DMS114 treated with DMSO at 0.1 percent for 48 hours (cell line): ENCODE measurements at regions not wholly inside any gene's neighbourhood (a gene's known extent, or its start where the extent isn't known, plus 50 kb on each side); places are given as distances from the start of the nearest gene placed in this dataset.

Experiments used
- DNase-seq: peaks from one replicate; lab custom pipeline; 2025; ENCODE audit not compliant: unreplicated experiment; lab: John Stamatoyannopoulos, UW

DNA sequence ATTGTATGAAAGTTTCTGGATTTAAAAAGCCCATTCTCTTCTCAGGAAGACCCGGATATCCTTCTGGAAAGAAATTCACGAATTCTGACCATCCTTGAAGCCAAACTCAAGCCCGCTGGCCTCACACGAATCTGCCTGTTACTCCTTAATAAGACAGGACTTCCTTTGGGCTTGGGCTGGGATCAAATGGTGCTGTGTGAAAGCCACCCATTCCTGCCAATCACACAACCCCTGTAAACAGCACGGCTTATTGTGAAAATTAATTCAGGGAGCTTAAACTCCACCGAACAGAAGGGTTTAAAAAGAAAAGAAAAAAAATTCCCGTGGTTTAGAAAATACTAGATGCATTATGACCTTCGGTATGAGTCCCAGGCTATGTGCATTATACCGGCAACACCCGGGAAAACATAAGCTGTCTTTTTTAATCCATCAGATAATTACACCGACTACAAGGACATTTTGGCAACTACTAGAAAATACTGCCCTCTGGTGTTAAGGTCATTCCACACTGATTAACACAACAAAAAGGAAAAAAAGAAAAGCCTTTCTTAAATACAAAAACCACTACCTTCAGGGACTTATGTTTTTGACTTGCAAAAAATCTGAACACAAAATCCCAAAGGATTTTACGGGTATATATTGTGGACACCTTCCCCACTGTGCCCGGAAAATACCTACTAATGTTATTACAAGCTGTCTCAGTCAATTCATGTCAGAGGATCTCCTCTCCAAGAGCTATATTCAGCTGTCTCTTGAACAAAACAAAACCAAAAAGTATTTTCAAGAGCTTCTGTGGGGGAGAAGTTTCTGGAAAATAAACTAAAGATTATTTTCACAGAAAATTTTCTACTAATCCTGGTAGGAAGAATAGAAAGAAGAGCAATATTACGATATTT, 76.0 kb upstream of the LSM14A start:
- DNase-seq, result peak; percentile 69

DNA sequence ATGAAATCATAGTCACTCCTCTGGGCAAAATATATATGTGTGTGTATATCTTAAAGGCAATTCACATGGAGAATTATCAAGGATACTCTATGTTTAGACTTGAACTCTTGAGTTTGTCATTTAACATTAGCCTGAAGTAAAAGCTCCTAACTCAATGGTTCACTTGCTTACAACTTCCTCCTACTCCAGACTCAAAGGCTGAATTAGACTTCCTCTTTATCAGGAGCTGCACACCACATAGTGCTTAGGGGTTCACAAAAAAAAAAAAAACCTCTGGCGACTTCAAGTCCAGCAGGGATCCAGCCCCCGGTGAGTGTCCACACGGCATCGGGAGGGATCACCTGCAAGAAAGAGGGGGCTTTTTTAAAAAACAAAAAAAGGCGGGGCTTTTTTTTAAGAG, 68.2 kb upstream of the LSM14A start:
- DNase-seq, result no peak

DNA sequence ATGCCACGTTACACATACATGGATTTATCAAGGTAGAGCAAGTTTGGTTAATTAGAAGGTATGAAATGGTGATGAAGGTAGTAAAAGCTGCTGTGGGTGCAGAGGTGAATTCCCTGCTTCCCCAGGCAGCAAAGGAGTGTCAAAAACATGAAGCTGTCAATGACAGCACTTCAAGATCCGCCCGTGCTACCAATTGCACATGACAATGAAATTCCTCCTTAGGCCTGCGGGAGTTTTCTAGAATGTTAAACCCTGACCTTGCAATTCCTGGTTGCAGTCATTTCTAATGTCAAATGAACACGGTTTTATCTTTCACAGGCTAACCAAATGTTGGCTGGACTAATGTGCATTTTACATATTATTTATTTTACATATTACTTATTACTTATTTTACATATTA, 67.7 kb upstream of the LSM14A start:
- DNase-seq, result no peak

DNA sequence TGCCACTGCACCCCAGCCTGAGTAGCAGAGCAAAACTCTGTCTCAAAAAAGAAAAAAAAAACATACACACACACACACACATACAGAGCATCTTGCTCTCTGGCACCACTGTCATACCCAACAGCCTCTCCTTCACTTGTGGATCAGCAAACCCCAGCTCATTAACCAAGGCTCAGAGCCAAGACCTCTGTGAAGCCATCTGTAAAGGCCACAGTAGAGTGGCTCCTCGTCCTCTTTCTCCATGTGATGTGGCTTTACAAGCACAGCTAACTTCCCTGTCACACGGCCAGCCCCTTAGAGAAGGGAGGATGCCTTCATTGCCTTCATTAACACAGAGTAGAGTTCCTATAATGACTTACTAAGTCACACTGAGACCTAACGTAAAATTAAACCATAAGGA, 62.7 kb upstream of the LSM14A start:
- no peak for DNase-seq

DNA sequence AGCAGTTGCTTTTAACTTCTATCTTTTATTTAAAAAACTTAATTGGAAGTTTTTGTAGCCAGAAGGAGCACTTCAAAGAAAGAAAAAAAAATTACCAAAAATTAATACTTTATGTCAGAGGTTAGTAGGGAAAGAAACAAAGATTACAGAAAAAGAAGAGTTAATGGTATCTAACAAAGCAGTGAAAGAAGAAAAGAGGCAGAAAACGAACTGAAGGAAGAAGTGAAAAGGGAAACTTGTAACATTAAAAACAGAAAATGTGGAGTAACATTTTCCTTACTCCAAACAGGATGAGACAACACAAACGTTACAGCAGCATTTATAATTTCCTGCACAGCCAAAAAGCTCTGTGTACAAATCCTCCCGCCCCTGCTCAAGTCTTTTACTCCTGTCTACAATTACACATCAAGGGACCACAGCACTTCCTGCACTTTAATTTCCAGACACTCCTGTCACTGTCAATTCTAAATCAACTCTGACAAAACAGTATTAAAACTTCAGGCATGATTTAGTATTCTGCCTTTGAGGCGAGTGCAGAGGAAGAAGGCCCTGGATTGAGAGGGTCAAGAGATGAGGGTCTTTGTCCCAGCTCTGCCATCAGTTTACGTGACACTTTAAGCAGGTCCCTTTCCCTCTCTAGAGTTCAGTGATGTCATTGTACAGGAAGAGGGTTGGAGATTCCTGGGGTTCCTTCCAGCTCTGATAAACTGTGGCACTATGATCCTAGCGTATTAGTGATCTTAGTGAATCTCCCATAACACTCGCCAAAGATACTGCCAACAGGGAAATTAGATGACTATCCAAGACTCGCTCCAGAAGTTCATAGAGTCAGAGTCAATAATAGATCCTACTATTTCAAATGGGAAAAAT, 53.2 kb upstream of the LSM14A start:
- no peak for DNase-seq

DNA sequence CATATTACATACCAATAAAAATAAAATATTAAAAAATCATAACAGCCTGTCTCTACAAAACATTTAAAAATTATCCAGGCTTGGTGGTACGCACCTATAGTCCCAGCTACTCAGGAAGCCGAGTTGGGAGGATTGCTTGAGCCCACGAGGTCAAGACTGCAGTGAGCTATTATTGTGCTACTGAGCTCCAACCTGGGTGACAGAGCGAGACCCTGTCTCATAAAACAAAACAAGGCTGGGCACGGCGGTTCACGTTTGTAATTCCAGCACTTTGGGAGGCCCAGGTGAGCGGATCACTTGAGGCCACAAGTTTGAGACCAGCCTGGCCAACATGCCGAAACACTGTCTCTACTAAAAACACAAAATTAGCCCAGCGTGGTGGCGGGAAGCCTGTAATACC, 52.2 kb upstream of the LSM14A start:
- no peak for DNase-seq

DNA sequence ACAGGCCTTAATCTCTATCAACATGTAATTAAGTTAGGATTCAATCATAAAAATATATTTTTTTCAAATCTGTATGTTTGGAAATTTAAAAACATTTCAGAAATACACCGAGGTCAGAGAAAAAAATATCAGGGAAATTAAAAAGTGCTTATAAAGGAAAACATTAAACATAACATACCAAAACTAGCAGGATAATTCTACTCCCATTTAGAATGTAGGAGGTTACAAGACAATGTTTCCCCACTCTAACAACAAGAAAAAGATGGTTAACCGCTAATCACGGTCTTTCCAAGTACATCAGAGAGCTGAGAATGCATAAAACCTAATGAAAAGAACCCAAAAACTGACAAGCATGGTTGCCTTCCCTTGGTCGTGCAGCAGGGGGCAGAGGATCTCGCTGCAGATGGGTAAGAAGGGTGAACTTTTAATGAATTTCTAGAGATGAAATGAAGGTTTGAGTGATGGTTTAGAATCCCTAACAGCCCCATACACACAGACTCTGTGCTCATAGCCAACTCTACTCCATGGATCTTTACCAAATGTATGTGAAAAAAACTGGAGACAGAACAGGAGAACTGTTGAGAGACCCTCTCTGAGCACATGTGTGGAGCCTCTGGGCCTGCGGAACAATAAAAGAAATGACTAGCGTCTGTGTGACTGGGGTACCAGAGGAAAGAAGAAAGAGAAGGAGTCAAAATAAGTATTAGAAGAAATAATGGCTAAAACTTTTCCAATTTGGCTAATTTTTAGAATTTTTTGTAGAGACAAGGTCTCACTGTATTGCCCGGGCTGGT, 51.3 kb upstream of the LSM14A start:
- peak; percentile 12 for DNase-seq
